Left ventricle myocardium inferior (tissue), 1 donor: ENCODE measurements at regions not wholly inside any gene's neighbourhood (a gene's known extent, or its start where the extent isn't known, plus 50 kb on each side); places are given as distances from the start of the nearest gene placed in this dataset.

Source experiments
- DNase-seq: peaks from one replicate; pipeline ENCODE4 v3.0.0-alpha.2; 2020
- H3K27ac ChIP-seq: fragments of 200-600 bp; replicated peaks from 2 replicates; pipeline ENCODE4 v1.8.0; 2021
- H3K27me3 ChIP-seq: fragments of 200-600 bp; 2 replicates; pipeline ENCODE4 v1.8.0; 2021; ENCODE audit warnings: low read depth
- H3K36me3 ChIP-seq: fragments of 200-600 bp; 2 replicates; pipeline ENCODE4 v1.8.0; 2021
- H3K4me1 ChIP-seq: fragments of 200-600 bp; 2 replicates; pipeline ENCODE4 v1.8.0; 2021
- H3K4me3 ChIP-seq: fragments of 200-600 bp; 2 replicates; pipeline ENCODE4 v1.8.0; 2021; ENCODE audit warnings: mild to moderate bottlenecking, moderate library complexity
- H3K9me3 ChIP-seq: fragments of 200-600 bp; replicated peaks from 2 replicates; pipeline ENCODE4 v1.8.0; 2021
- CTCF ChIP-seq: fragments of 200-600 bp; IDR thresholded peaks from 2 replicates; pipeline ENCODE4 v1.8.0; 2021; ENCODE audit warnings: antibody characterized with exemption, mild to moderate bottlenecking, borderline replicate concordance
- intact Hi-C: fragments of 100-400 bp; cut with micrococcal nuclease; formaldehyde crosslinking; loops from one replicate; pipeline ENCODE4 v1.11.0; 2022
- donor health status: DM: no; HTN: yes; CAD: no; lungs with severe emphysema.

DNA sequence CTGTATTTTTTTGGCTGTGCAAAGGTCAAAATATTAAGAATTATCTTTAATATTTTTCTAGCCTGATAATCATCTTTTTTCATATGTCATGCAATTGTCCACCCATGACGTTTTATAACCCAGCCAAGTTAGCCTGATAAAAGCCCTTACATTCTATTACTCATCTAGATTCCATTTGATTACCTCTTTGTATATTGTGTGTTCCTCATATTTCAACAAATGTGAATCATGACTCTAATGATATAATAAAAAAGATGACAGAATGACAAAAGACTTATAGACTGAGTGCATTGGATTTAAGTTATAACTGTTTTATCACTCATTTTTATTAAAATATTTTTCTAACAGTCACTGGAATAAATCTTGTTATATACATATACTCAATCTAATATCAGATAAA lies 1560.0 kb upstream of the LRRTM3 start:
- H3K27ac ChIP-seq = no peak overlapping the region
- no peak for TF ChIP-seq CTCF
- no peak for DNase-seq
- no peaks in the 10 kb centered on the region for H3K36me3 ChIP-seq
- H3K27me3 ChIP-seq = no peaks in the 10 kb centered on the region
- H3K9me3 ChIP-seq = no peaks in the 10 kb centered on the region
- H3K4me1 ChIP-seq = no peaks in the 10 kb centered on the region
- intact Hi-C loops = no loop called here
- H3K4me3 ChIP-seq = no peak overlapping the region

- DNase-seq = no peak
- no peaks in the 10 kb centered on the region for H3K27me3 ChIP-seq
- no peaks in the 10 kb centered on the region for H3K9me3 ChIP-seq
- no peak overlapping the region for H3K4me3 ChIP-seq
- no peaks in the 10 kb centered on the region for H3K36me3 ChIP-seq
- no peak for TF ChIP-seq CTCF
- intact Hi-C loops = no loop called here
- no peak overlapping the region for H3K27ac ChIP-seq
- H3K4me1 ChIP-seq = no peaks in the 10 kb centered on the region
Observed at GRCh38 chr10:65367706-65368105, 1558.1 kb upstream of the LRRTM3 start.

GRCh38 chr10:65375528-65375927 lies 1550.3 kb upstream of the LRRTM3 start:
- H3K27ac ChIP-seq = no peak overlapping the region
- no peaks in the 10 kb centered on the region for H3K27me3 ChIP-seq
- no peaks in the 10 kb centered on the region for H3K36me3 ChIP-seq
- intact Hi-C loops = no loop called here
- no peaks in the 10 kb centered on the region for H3K9me3 ChIP-seq
- no peak for DNase-seq
- no peaks in the 10 kb centered on the region for H3K4me1 ChIP-seq
- TF ChIP-seq CTCF = no peak
- no peak overlapping the region for H3K4me3 ChIP-seq

GRCh38 chr10:65377687-65378086 lies 1548.1 kb upstream of the LRRTM3 start:
- Histone ChIP-seq H3K9me3 (no peaks in the 10 kb centered on the region), H3K27ac (no peak overlapping the region), H3K4me3 (no peak overlapping the region), H3K27me3 (no peaks in the 10 kb centered on the region), H3K4me1 (no peaks in the 10 kb centered on the region), H3K36me3 (no peaks in the 10 kb centered on the region)
- no peak for TF ChIP-seq CTCF
- intact Hi-C loops = no loop called here
- no peak for DNase-seq

DNA sequence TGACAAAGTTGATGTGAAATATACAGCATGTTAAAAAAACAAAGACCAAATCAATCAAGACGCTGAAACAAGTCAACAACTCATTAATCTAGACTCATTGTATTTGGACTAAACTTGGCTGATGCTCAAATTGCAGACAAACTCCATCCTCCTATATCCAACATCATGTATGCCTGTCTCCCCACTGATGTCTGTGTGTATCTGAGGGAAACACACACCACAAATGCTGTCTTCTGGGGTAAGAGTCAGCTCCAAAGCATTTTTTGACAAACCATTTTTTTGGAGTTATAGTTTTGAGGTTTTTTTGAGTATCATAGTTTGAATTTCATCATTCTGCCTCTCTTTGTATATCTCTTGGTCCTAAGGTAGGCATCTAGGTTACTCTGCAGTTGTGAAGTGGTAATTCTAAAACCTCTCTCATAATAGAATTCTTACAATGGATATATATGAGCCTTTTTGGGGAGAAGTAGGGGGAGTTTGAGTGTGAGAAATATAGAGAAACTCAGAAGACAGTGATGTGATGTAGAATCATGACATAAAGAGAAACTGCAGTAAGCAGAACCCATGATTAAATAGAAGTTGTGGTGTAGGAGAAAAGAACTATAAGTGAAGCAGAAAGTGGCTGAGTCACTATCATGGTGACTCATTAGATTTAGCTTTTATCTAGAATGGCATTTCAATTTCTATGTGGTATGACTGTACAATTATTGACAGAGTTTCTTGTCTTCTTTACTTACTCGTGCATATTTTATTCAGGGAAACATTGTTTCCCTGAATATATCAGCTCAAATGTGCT lies 1531.1 kb upstream of the LRRTM3 start:
- H3K27ac ChIP-seq = no peak overlapping the region
- H3K36me3 ChIP-seq = no peaks in the 10 kb centered on the region
- H3K27me3 ChIP-seq = no peaks in the 10 kb centered on the region
- H3K4me3 ChIP-seq = no peak overlapping the region
- intact Hi-C loops = no loop called here
- no peak for DNase-seq
- no peaks in the 10 kb centered on the region for H3K9me3 ChIP-seq
- no peaks in the 10 kb centered on the region for H3K4me1 ChIP-seq
- no peak for TF ChIP-seq CTCF
